ENCODE measurements at regions not wholly inside any gene's neighbourhood (a gene's known extent, or its start where the extent isn't known, plus 50 kb on each side); places are given as distances from the start of the nearest gene placed in this dataset.

DNA sequence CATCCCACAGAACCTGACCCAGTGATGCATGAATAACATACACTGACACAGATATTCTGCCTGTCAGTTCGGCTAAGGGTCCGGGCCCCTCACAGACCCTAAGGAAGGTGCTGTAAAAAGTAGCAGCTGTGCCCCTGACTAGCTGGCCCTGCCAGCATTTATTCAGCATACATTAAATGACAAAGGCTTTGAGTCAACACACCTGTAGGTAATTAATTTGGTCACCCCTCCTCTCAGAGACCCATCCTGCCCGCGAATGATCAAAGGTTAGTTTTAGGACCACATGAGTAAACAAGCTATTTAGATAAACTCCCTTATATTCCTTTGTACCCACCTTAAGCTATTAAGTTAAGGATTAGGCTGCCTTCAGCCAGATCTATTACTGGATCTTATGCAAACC, 429.0 kb upstream of the NWD2 start:
- POLR2A ChIA-PET = no interaction called here
- no peak overlapping the region for H3K27ac Mint-ChIP-seq
- H3K36me3 Mint-ChIP-seq = no peaks in the 10 kb centered on the region
- ATAC-seq (no peak), DNase-seq (no peak)
- no peak overlapping the region for H3K4me3 Mint-ChIP-seq
- peaks cover 0 to 2% (median 0%) of the 10 kb centered on the region in 5 donors for H3K27me3 Mint-ChIP-seq
- H3K4me1 Mint-ChIP-seq = no peaks in the 10 kb centered on the region
- peaks cover 0 to 2% (median 0%) of the 10 kb centered on the region in 9 donors for H3K9me3 Mint-ChIP-seq

DNA sequence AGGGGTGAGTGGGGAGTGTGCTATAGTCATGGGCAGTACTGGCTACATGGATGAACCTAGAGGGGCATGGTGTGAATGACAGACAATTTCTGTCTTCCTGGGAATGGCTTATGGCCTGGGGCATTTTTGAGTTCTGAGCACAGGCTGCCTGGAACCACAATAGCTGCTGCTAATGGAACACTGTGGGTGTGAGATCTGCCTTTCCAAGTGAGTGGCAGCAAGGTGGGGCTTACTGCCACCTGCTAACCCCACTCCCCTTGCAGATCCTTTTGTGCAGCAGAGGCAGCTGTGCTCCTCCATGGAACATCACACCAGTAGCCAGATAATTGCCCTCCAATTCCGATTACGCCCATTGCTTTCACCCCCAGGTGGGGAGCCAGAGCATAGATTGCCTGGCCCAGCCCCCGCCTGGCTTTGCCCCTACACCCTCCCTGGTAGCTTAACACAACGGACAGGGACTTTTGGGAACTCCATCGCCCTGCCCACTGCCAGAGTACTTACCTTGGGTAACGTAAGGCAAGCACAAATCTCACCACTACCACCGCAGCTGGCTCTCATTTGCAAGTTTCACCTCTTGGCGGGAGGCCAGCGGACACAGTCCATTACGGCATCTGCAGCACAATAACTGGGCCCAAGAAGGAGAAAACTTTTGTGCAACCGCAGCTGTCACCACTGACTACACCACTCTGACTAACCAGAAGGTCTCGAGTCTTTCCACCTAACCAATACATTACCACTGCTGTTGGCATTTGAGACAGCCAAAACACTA, 421.2 kb upstream of the NWD2 start:
- POLR2A ChIA-PET = no interaction called here
- Mint-ChIP-seq H3K4me1 (no peaks in the 10 kb centered on the region), H3K4me3 (no peak overlapping the region), H3K27ac (no peak overlapping the region), H3K9me3 (peaks cover 0 to 10% (median 0%) of the 10 kb centered on the region in 9 donors), H3K27me3 (peaks cover 0 to 5% (median 0%) of the 10 kb centered on the region in 5 donors), H3K36me3 (no peaks in the 10 kb centered on the region)
- ATAC-seq (no peak), DNase-seq (no peak)

DNA sequence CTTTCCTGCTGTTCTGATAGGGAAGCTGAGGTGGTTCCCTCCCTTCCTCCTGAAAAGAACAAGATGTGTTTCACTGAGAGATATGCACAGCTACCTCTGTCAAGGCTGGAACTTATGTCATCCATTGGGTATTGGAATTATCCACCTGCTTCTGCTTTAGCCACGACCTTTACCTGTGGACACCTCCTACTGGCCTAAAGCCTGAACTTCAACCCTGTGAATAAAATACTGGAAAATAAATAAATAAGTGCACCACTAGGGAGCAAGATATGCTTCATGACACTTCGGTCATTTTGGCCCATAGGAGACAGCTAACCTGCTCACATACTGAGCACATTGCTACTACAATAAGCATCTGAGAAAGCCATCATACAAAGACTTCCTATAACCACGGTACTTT, 419.9 kb upstream of the NWD2 start:
- POLR2A ChIA-PET = no interaction called here
- ATAC-seq = no peak
- Mint-ChIP-seq H3K27ac (no peak overlapping the region), H3K27me3 (peaks cover 0 to 5% (median 0%) of the 10 kb centered on the region in 5 donors), H3K9me3 (peaks cover 0 to 10% (median 0%) of the 10 kb centered on the region in 9 donors), H3K4me3 (no peak overlapping the region), H3K4me1 (no peaks in the 10 kb centered on the region), H3K36me3 (no peaks in the 10 kb centered on the region)
- DNase-seq = no peak

DNA sequence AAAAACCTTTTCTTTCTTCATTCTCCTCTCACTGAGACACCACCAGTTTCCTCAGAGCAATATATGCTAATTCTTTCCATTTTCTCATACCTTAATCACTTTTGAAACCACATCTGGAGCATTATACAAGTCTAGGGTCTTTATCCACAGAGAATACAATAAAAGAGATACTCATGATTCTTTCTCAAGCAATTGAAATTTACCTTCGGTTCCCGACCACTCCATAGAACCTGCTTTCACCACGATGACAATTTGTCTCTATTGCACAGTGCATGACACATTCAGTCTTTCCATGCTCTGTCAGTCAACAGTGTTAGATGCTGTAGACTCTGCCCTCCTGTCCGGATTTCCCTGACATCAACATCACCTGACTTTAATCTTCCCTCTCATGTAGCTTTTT, 409.3 kb upstream of the NWD2 start:
- no peak overlapping the region for H3K4me3 Mint-ChIP-seq
- DNase-seq (no peak), ATAC-seq (no peak)
- H3K27ac Mint-ChIP-seq = no peak overlapping the region
- H3K4me1 Mint-ChIP-seq = no peaks in the 10 kb centered on the region
- POLR2A ChIA-PET = no interaction called here
- no peaks in the 10 kb centered on the region for H3K27me3 Mint-ChIP-seq
- no peaks in the 10 kb centered on the region for H3K36me3 Mint-ChIP-seq
- H3K9me3 Mint-ChIP-seq = peaks cover 0 to 2% (median 0%) of the 10 kb centered on the region in 9 donors

DNA sequence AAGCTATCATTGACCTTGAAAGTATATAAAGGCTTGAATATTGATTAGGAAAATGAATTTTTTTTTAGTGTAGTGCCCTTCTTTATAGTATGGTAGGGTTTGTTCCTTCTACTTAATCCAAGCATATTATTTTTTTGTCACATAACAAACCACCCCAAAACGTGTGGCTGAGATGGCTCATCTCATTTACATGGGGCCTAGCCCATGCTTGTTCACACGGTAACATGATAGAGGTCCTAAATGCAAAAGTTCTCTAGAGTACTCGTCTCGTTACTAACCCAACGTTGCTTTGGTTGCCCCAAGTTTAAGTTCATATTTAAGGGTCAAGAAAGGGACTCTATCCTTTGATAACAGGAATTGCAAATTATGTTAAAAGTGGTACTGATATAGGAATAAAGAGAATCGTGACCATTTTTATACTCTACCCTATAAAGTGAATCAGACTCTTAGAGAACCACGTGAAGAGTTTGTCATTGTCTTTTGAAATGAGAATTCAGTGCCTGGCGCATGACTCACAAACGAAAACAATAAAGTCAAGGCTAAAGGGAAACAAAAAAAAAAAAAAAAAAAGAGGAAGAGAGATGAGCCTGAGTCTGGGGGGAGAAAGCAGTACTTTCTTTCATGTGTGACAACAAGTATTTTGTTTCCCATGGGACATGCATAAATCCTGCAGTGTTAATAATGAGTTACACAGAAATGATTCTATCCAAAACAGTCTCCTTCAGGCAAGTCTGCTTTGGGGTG, 402.8 kb upstream of the NWD2 start:
- DNase-seq (no peak), ATAC-seq (no peak)
- Mint-ChIP-seq H3K4me1 (no peaks in the 10 kb centered on the region), H3K36me3 (no peaks in the 10 kb centered on the region), H3K27me3 (no peaks in the 10 kb centered on the region), H3K9me3 (peaks cover 0 to 3% (median 0%) of the 10 kb centered on the region in 9 donors), H3K4me3 (no peak overlapping the region), H3K27ac (no peak overlapping the region)
- POLR2A ChIA-PET = no interaction called here

DNA sequence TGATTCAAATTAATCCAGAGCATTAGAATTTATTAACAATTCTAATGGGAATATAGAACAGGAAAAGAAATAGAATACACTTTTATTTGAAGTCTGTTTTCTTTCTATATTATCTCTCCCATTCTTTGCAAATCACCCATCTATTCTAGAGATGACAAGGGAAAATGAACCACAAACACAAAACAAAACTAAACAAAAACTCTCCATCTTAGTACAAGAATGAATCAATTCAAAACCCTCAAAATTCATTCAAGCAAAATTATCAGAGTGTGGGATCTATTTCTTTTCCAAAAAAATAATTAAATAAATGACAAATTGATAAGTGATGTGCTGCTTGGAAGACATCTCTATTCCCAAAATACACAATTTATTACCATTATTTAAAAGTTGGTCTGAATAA, 400.1 kb upstream of the NWD2 start:
- no peaks in the 10 kb centered on the region for H3K36me3 Mint-ChIP-seq
- H3K9me3 Mint-ChIP-seq = peaks cover 0 to 3% (median 0%) of the 10 kb centered on the region in 9 donors
- POLR2A ChIA-PET = no interaction called here
- H3K4me1 Mint-ChIP-seq = no peaks in the 10 kb centered on the region
- DNase-seq (no peak), ATAC-seq (no peak)
- H3K27ac Mint-ChIP-seq = no peak overlapping the region
- H3K27me3 Mint-ChIP-seq = no peaks in the 10 kb centered on the region
- H3K4me3 Mint-ChIP-seq = no peak overlapping the region

DNA sequence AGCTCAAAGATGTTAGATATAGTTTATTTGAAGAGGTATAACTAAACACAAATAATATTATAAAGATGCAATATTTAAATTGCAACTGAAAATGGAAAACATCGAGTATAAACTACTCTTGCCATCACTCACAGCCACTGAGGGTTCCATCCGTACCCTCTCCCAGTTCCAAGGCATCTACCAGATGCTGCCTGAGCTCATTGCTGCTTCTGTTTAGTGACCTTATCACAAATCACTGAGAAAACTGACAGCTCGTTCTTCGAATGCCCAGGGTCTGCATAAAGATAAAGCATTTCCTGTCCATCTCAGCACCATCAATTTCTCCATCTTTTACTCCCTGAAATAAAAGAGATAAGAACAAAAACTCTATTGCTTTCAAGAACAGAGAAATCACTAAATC, 391.7 kb upstream of the NWD2 start:
- no peak for ATAC-seq
- H3K27me3 Mint-ChIP-seq = peaks cover 0 to 5% (median 0%) of the 10 kb centered on the region in 5 donors
- H3K4me1 Mint-ChIP-seq = no peaks in the 10 kb centered on the region
- POLR2A ChIA-PET = no interaction called here
- peaks cover 0 to 10% (median 0%) of the 10 kb centered on the region in 9 donors for H3K9me3 Mint-ChIP-seq
- no peaks in the 10 kb centered on the region for H3K36me3 Mint-ChIP-seq
- H3K4me3 Mint-ChIP-seq = no peak overlapping the region
- no peak overlapping the region for H3K27ac Mint-ChIP-seq
- DNase-seq = no peak

DNA sequence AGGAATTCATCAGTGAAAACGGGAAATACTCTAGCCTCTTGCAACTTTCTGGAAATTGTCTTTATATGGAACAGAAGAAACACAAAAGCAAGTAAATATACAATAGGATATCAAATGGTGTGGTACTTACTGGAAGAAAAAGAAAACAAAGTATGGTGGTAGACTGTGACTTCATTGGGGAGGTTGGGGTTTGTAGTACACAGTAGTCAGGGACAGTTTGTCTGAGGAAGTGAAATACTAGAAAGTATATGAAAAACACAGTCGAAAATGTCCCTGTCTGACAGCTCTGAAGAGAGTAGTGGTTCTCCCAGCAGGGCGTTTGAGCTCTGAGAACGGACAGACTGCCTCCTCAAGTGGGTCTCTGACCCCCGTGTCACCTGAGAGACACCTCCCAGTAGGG, 390.0 kb upstream of the NWD2 start:
- peaks cover 0 to 5% (median 0%) of the 10 kb centered on the region in 5 donors for H3K27me3 Mint-ChIP-seq
- no peak overlapping the region for H3K4me3 Mint-ChIP-seq
- no peak overlapping the region for H3K27ac Mint-ChIP-seq
- no peaks in the 10 kb centered on the region for H3K36me3 Mint-ChIP-seq
- no peak for DNase-seq
- H3K9me3 Mint-ChIP-seq = peaks cover 0 to 23% (median 7%) of the 10 kb centered on the region in 9 donors
- POLR2A ChIA-PET = no interaction called here
- H3K4me1 Mint-ChIP-seq = no peaks in the 10 kb centered on the region
- ATAC-seq = no peak

DNA sequence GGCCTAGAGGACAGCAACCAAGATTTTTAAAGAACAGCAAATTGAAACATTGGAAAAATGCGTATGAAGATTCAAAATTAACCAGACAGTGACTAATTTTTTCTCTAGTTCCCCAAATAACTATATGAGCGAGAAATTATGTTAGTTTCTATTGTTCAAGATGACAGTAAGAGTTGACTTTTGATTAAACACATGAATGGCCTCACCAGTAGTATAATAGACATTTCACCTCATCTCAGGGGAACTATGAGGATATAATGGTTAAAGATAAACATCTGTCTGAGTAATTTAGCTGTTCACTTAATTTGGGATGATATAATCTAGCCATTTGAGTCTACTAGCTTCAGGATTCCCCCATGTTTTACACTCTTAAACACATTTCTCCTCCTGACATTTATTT, 380.9 kb upstream of the NWD2 start:
- no peaks in the 10 kb centered on the region for H3K36me3 Mint-ChIP-seq
- POLR2A ChIA-PET = no interaction called here
- H3K4me1 Mint-ChIP-seq = no peaks in the 10 kb centered on the region
- no peak overlapping the region for H3K4me3 Mint-ChIP-seq
- H3K27ac Mint-ChIP-seq = no peak overlapping the region
- DNase-seq = no peak
- H3K27me3 Mint-ChIP-seq = no peaks in the 10 kb centered on the region
- H3K9me3 Mint-ChIP-seq = peaks cover 0 to 14% (median 5%) of the 10 kb centered on the region in 9 donors
- ATAC-seq = no peak

DNA sequence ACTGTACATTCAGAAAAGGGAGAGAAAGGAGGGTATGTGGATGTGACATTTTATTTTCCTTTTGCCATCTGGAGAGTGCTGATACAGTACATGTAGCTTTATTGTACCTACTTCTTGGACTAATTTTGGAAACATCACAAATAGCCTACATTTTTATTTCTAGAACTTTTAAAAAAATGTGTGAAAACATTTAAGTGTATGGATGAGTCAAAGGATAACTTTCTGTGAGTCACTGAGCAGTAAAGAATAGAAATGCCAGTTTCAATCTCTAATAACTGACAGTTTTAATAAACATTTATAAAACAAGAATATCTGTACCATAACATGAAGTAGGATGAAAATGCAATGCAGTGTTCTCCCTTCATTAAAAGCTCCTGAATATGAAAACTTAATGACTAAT, 374.4 kb upstream of the NWD2 start:
- no peaks in the 10 kb centered on the region for H3K4me1 Mint-ChIP-seq
- no peak for ATAC-seq
- H3K36me3 Mint-ChIP-seq = no peaks in the 10 kb centered on the region
- no peak overlapping the region for H3K4me3 Mint-ChIP-seq
- POLR2A ChIA-PET = no interaction called here
- peaks cover 0 to 4% (median 0%) of the 10 kb centered on the region in 5 donors for H3K27me3 Mint-ChIP-seq
- no peak overlapping the region for H3K27ac Mint-ChIP-seq
- DNase-seq = no peak
- H3K9me3 Mint-ChIP-seq = peaks cover 0 to 9% (median 0%) of the 10 kb centered on the region in 9 donors

DNA sequence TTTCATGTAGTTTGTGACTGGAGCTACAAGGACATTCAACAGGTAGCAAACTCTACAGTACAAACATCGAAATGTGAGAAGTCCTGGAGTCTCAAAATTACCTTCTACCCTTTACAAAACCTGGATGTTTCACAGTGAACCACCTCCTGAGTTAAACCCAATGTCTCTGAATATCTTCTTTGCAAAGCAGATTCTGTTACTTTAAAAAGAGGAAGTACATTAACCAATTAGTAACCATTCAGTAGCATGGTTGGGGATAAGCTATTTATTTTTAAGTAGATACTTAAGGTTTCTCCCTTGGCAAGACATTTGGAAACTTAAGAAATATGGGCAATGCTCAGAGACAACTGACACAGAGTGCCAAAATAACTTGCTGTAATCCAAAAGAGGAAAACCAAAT, 371.9 kb upstream of the NWD2 start:
- no peak overlapping the region for H3K27ac Mint-ChIP-seq
- H3K4me1 Mint-ChIP-seq = no peaks in the 10 kb centered on the region
- ATAC-seq (no peak), DNase-seq (no peak)
- no peaks in the 10 kb centered on the region for H3K36me3 Mint-ChIP-seq
- no peak overlapping the region for H3K4me3 Mint-ChIP-seq
- peaks cover 0 to 4% (median 0%) of the 10 kb centered on the region in 5 donors for H3K27me3 Mint-ChIP-seq
- POLR2A ChIA-PET = no interaction called here
- H3K9me3 Mint-ChIP-seq = peaks cover 0 to 10% (median 0%) of the 10 kb centered on the region in 9 donors

DNA sequence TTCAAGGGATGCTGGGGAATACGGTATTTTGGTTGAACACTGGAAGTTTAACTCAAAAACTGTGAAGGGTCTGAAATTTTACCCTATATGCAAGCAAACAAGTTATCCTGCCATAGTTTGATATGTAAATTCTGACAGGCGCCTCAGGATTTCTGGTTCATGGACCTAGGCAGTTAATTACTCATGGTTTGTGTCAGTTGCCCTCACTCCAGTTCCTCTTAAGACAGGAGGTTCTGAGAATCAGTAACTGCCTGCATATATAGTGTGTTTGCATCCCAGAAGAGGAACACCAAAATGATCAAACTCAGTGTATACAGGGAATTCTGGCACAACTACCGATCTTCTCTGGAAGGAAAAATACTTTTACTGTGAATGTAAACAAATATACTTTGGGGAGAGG, 360.4 kb upstream of the NWD2 start:
- POLR2A ChIA-PET = no interaction called here
- Mint-ChIP-seq H3K36me3 (no peaks in the 10 kb centered on the region), H3K27me3 (peaks cover 0 to under 1% (median 0%) of the 10 kb centered on the region in 5 donors), H3K9me3 (peaks cover 0 to 8% (median 3%) of the 10 kb centered on the region in 9 donors), H3K27ac (no peak overlapping the region), H3K4me1 (no peaks in the 10 kb centered on the region), H3K4me3 (no peak overlapping the region)
- ATAC-seq = no peak
- no peak for DNase-seq

DNA sequence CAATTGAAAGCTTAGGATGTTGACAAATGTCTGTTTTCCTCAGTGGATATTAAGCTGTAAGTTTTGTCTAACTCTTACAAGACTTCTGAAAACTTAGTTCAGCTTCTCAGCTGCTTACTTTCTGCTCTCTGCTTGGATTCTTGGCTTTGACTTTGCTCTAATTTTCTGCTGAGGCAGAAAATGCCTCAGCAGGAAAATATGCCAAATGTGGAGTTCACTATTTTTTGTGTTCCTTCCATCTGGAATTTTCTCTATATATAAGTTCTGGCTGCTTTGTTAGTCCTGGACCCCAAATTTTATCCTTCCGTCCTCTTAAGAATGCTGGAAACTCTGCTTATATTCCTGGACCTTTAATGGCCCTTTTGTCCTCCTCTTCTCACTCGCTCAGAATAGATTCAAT, 352.6 kb upstream of the NWD2 start:
- no peak for DNase-seq
- H3K27me3 Mint-ChIP-seq = peaks cover 0 to 11% (median 1%) of the 10 kb centered on the region in 5 donors
- peaks cover 0 to 8% (median 4%) of the 10 kb centered on the region in 9 donors for H3K9me3 Mint-ChIP-seq
- POLR2A ChIA-PET = no interaction called here
- H3K27ac Mint-ChIP-seq = no peak overlapping the region
- no peak for ATAC-seq
- no peak overlapping the region for H3K4me3 Mint-ChIP-seq
- no peaks in the 10 kb centered on the region for H3K4me1 Mint-ChIP-seq
- H3K36me3 Mint-ChIP-seq = no peaks in the 10 kb centered on the region

Data from naive thymus-derived CD8-positive, alpha-beta T cell (primary cell).